ENCODE measurements at regions not wholly inside any gene's neighbourhood (a gene's known extent, or its start where the extent isn't known, plus 50 kb on each side); places are given as distances from the start of the nearest gene placed in this dataset.

- Histone ChIP-seq H3K36me3 (no peaks in the 10 kb centered on the region), H3K4me1 (no peaks in the 10 kb centered on the region), H3K27ac (no peak overlapping the region), H3K9me3 (no peaks in the 10 kb centered on the region), H3K4me3 (no peak overlapping the region), H3K27me3 (no peaks in the 10 kb centered on the region)
- TF ChIP-seq CTCF (IDR thresholded peaks at IDR 0.05), result no peak
- TF ChIP-seq EP300 (IDR thresholded peaks at IDR 0.05), result no peak
- no peak for TF ChIP-seq POLR2A (IDR thresholded peaks at IDR 0.05)
- no peak for TF ChIP-seq POLR2AphosphoS5 (IDR thresholded peaks at IDR 0.05)
- DNase-seq, result peak in 1 of 2 donors; percentile 26
- no peak for ATAC-seq (ENCODE audit: low FRiP score in 2 of 2)
- 95 to 96% methylated on average over 14 of the region's 14 CpGs for WGBS, 2 donors
These were observed 345.5 kb upstream of the CDH19 start for GRCh38 chr18:66949419-66949818.

GRCh38 chr18:66937546-66937945 lies 333.7 kb upstream of the CDH19 start:
- TF ChIP-seq CTCF (IDR thresholded peaks at IDR 0.05) (no peak), POLR2AphosphoS5 (IDR thresholded peaks at IDR 0.05) (no peak), POLR2A (IDR thresholded peaks at IDR 0.05) (no peak), EP300 (IDR thresholded peaks at IDR 0.05) (no peak)
- Histone ChIP-seq H3K27ac (no peak overlapping the region), H3K9me3 (no peaks in the 10 kb centered on the region), H3K27me3 (no peaks in the 10 kb centered on the region), H3K36me3 (no peaks in the 10 kb centered on the region), H3K4me1 (no peaks in the 10 kb centered on the region), H3K4me3 (no peak overlapping the region)
- 81 to 93% methylated on average over 2 of the region's 2 CpGs for WGBS, 2 donors
- ATAC-seq (ENCODE audit: low FRiP score in 2 of 2), result no peak
- DNase-seq, result no peak

GRCh38 chr18:66931010-66931409 lies 327.1 kb upstream of the CDH19 start:
- no peak overlapping the region for H3K4me3 ChIP-seq
- WGBS, 2 donors, result 88 to 91% methylated on average over 11 of the region's 11 CpGs
- no peaks in the 10 kb centered on the region for H3K9me3 ChIP-seq
- H3K4me1 ChIP-seq, result no peaks in the 10 kb centered on the region
- no peak for DNase-seq
- no peak for ATAC-seq (ENCODE audit: low FRiP score in 2 of 2)
- H3K36me3 ChIP-seq, result no peaks in the 10 kb centered on the region
- no peaks in the 10 kb centered on the region for H3K27me3 ChIP-seq
- TF ChIP-seq EP300 (IDR thresholded peaks at IDR 0.05) (no peak), POLR2A (IDR thresholded peaks at IDR 0.05) (no peak), POLR2AphosphoS5 (IDR thresholded peaks at IDR 0.05) (no peak), CTCF (IDR thresholded peaks at IDR 0.05) (no peak)
- no peak overlapping the region for H3K27ac ChIP-seq

GRCh38 chr18:66916834-66917233 lies 312.9 kb upstream of the CDH19 start:
- no peaks in the 10 kb centered on the region for H3K9me3 ChIP-seq
- H3K27ac ChIP-seq, result no peak overlapping the region
- no peak overlapping the region for H3K4me3 ChIP-seq
- no peak for DNase-seq
- no peaks in the 10 kb centered on the region for H3K36me3 ChIP-seq
- TF ChIP-seq CTCF (IDR thresholded peaks at IDR 0.05), result no peak
- TF ChIP-seq POLR2AphosphoS5 (IDR thresholded peaks at IDR 0.05), result no peak
- no peak for TF ChIP-seq POLR2A (IDR thresholded peaks at IDR 0.05)
- TF ChIP-seq EP300 (IDR thresholded peaks at IDR 0.05), result no peak
- no peaks in the 10 kb centered on the region for H3K27me3 ChIP-seq
- ATAC-seq (ENCODE audit: low FRiP score in 2 of 2), result no peak
- no peaks in the 10 kb centered on the region for H3K4me1 ChIP-seq

- no peaks in the 10 kb centered on the region for H3K27me3 ChIP-seq
- no peaks in the 10 kb centered on the region for H3K9me3 ChIP-seq
- no peaks in the 10 kb centered on the region for H3K4me1 ChIP-seq
- ATAC-seq (ENCODE audit: low FRiP score in 2 of 2) (no peak), DNase-seq (no peak)
- H3K36me3 ChIP-seq, result no peaks in the 10 kb centered on the region
- H3K4me3 ChIP-seq, result no peak overlapping the region
- H3K27ac ChIP-seq, result no peak overlapping the region
- TF ChIP-seq POLR2AphosphoS5 (IDR thresholded peaks at IDR 0.05) (no peak), CTCF (IDR thresholded peaks at IDR 0.05) (no peak), POLR2A (IDR thresholded peaks at IDR 0.05) (no peak), EP300 (IDR thresholded peaks at IDR 0.05) (no peak)
These were observed 296.9 kb upstream of the CDH19 start for GRCh38 chr18:66900837-66901236.
